ENCODE measurements at regions not wholly inside any gene's neighbourhood (a gene's known extent, or its start where the extent isn't known, plus 50 kb on each side); places are given as distances from the start of the nearest gene placed in this dataset.

GRCh38 chrX:45777366-45777765 is 576.7 kb upstream of the DIPK2B start:
- TF ChIP-seq, protein P1, sequence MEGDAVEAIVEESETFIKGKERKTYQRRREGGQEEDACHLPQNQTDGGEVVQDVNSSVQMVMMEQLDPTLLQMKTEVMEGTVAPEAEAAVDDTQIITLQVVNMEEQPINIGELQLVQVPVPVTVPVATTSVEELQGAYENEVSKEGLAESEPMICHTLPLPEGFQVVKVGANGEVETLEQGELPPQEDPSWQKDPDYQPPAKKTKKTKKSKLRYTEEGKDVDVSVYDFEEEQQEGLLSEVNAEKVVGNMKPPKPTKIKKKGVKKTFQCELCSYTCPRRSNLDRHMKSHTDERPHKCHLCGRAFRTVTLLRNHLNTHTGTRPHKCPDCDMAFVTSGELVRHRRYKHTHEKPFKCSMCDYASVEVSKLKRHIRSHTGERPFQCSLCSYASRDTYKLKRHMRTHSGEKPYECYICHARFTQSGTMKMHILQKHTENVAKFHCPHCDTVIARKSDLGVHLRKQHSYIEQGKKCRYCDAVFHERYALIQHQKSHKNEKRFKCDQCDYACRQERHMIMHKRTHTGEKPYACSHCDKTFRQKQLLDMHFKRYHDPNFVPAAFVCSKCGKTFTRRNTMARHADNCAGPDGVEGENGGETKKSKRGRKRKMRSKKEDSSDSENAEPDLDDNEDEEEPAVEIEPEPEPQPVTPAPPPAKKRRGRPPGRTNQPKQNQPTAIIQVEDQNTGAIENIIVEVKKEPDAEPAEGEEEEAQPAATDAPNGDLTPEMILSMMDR (IDR thresholded peaks at IDR 0.05; ENCODE audit: borderline replicate concordance, extremely low read depth, low read length, poor library complexity, severe bottlenecking) = no peak
- no peak for TF ChIP-seq EZH2 (IDR thresholded peaks at IDR 0.05; ENCODE audit: borderline replicate concordance, low read depth, low read length, severe bottlenecking)
